ENCODE measurements at regions not wholly inside any gene's neighbourhood (a gene's known extent, or its start where the extent isn't known, plus 50 kb on each side); places are given as distances from the start of the nearest gene placed in this dataset.

GRCh38 chr5:57561231-57561842 is 78.7 kb upstream of the ACTBL2 start:
- no peak for DNase-seq (ENCODE audit: low read depth in 1 of 2, low spot score in 1 of 2)
- no peak for TF ChIP-seq JUND (IDR thresholded peaks at IDR 0.05; ENCODE audit: low read depth)
- in situ Hi-C loops (cut with HindIII; ENCODE audit: low pct_unique_long_range_greater_than_20kb, low sequenced_read_pairs), result no loop called here

- DNase-seq (ENCODE audit: low read depth in 1 of 2, low spot score in 1 of 2), result no peak
- in situ Hi-C loops (cut with HindIII; ENCODE audit: low pct_unique_long_range_greater_than_20kb, low sequenced_read_pairs), result no loop called here
- no peak for TF ChIP-seq JUND (IDR thresholded peaks at IDR 0.05; ENCODE audit: low read depth)
Measured at GRCh38 chr5:57559110-57559635, 76.6 kb upstream of the ACTBL2 start.

GRCh38 chr5:57552033-57552432 is 69.4 kb upstream of the ACTBL2 start:
- in situ Hi-C loops (cut with HindIII; ENCODE audit: low pct_unique_long_range_greater_than_20kb, low sequenced_read_pairs), result no loop called here
- no peak for DNase-seq (ENCODE audit: low read depth in 1 of 2, low spot score in 1 of 2)
- TF ChIP-seq JUND (IDR thresholded peaks at IDR 0.05; ENCODE audit: low read depth), result no peak

GRCh38 chr5:57551251-57551650 is 68.6 kb upstream of the ACTBL2 start:
- in situ Hi-C loops (cut with HindIII; ENCODE audit: low pct_unique_long_range_greater_than_20kb, low sequenced_read_pairs), result no loop called here
- TF ChIP-seq JUND (IDR thresholded peaks at IDR 0.05; ENCODE audit: low read depth), result no peak
- no peak for DNase-seq (ENCODE audit: low read depth in 1 of 2, low spot score in 1 of 2)

DNA sequence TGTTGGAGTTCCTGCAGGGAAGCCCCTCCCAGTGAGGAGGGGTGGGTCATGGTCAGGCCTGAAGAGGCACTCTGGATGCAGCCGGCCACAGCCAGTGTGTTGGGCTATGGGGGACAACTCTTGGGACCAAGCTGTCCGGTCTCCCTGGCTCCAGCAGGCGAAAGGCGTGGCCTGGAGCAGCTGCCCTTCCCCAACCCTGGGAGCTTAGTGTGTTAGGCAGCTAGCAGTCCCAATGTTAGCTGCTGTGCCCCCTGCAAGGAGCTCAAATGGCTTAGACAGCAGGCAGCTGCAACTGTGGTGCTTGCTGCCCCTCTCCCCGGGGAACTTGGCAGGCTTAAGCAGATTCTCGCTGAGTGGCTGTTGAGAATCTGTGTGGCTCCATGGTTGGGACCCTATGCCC is 67.5 kb upstream of the ACTBL2 start:
- DNase-seq (ENCODE audit: low read depth in 1 of 2, low spot score in 1 of 2), result no peak
- in situ Hi-C loops (cut with HindIII; ENCODE audit: low pct_unique_long_range_greater_than_20kb, low sequenced_read_pairs), result no loop called here
- TF ChIP-seq JUND (IDR thresholded peaks at IDR 0.05; ENCODE audit: low read depth), result no peak

DNA sequence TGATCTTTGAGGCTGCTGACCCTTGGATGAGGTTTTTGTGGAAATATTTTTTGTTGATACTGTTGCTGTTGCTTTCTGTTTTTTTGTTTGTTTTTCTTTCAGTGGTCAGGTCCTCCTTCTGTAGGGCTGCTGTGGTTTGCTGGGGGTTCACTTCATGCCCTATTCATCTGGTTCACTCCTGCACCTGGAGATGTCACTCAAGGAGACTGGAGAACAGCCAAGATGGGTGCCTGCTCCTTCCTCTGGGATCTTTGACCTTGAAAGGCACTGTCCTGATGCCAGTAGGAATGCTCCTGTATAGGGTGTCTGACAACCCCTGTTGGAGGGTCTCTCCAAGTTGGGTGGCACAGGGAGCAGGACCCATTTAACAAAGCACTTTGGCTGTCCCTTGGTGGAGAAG is 67.0 kb upstream of the ACTBL2 start:
- DNase-seq (ENCODE audit: low read depth in 1 of 2, low spot score in 1 of 2), result no peak
- TF ChIP-seq JUND (IDR thresholded peaks at IDR 0.05; ENCODE audit: low read depth), result no peak
- in situ Hi-C loops (cut with HindIII; ENCODE audit: low pct_unique_long_range_greater_than_20kb, low sequenced_read_pairs), result no loop called here

- in situ Hi-C loops (cut with HindIII; ENCODE audit: low pct_unique_long_range_greater_than_20kb, low sequenced_read_pairs), result no loop called here
- no peak for TF ChIP-seq JUND (IDR thresholded peaks at IDR 0.05; ENCODE audit: low read depth)
Measured at GRCh38 chr5:57540823-57541222, 58.2 kb upstream of the ACTBL2 start.

DNA sequence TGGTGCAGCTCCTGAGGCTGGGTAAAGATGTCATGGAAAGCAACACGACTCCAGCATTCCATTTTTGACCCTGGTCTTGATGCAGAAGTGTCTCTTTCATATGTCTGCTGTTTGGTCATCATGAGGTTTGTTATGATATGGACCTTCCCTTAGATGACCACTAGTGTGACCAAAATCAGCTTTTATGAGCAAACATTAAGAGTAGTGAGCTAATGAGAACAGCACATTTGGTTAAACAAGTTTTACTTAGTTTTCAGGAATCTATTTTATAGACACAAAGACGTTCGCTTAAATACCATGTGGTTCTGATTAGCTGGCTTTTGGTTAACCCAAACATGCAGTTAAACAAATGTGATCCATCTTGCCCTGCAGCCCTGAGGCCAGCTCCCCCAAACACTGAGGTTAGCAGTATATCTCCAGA is 56.7 kb upstream of the ACTBL2 start:
- in situ Hi-C loops (cut with HindIII; ENCODE audit: low pct_unique_long_range_greater_than_20kb, low sequenced_read_pairs), result no loop called here
- DNase-seq (ENCODE audit: low read depth in 1 of 2, low spot score in 1 of 2), result no peak

More at GRCh38 chr5:57540823-57541222, 58.2 kb upstream of the ACTBL2 start:
- no peak for DNase-seq (ENCODE audit: low read depth in 1 of 2, low spot score in 1 of 2)

DNA sequence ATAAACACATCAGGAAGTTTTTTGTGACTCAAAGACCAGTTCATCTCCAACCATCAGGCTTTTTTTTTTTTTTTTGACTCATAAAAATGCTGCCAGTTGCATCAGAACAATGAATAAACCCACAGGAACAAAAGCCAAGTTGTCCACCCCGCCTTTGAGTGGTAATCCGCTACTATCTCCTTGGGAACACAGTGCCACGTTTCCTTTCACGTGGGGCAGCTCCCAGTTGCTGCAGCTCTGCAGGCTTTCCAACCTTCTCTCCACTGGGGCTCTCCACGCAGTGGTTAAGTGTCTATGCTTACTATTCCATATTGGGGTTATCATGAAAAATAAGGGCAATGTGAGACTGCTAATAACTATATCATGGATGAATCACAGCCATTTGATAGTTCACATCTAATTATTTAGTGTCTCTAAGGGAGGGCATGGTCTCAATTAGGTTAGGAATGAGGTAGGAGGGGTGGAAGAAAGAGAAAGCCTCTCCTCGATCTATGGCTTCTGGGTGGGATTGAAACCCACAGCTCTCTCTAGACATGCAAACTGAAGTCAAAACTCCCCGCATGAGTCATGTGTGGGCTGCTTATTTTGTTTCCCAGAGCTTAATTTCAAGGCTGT is 55.8 kb upstream of the ACTBL2 start:
- in situ Hi-C loops (cut with HindIII; ENCODE audit: low pct_unique_long_range_greater_than_20kb, low sequenced_read_pairs), result no loop called here
- TF ChIP-seq JUND (IDR thresholded peaks at IDR 0.05; ENCODE audit: low read depth), result no peak
- no peak for DNase-seq (ENCODE audit: low read depth in 1 of 2, low spot score in 1 of 2)

More for the DNA sequence above, 56.7 kb upstream of the ACTBL2 start:
- no peak for TF ChIP-seq JUND (IDR thresholded peaks at IDR 0.05; ENCODE audit: low read depth)

DNA sequence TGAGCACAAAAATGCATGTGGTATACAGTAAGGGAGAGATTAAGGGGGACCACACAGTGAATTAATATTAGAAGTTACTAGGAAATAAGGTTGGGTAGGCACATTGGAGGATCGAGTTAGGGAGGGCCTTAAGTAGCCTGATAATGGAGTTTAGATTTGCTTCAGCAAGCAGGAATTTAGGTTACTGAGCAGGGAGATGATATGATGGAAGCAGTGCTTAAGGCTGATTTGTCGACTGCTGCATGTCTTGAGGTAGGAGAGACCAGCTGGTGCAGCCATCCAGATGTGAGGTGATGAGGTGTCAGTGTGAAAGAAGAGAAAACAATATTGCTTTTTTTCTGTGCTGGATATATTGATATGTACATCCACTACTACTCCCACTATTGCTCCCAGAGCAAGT is 55.2 kb upstream of the ACTBL2 start:
- no peak for TF ChIP-seq JUND (IDR thresholded peaks at IDR 0.05; ENCODE audit: low read depth)
- in situ Hi-C loops (cut with HindIII; ENCODE audit: low pct_unique_long_range_greater_than_20kb, low sequenced_read_pairs), result no loop called here
- no peak for DNase-seq (ENCODE audit: low read depth in 1 of 2, low spot score in 1 of 2)

- TF ChIP-seq JUND (IDR thresholded peaks at IDR 0.05; ENCODE audit: low read depth), result no peak
- in situ Hi-C loops (cut with HindIII; ENCODE audit: low pct_unique_long_range_greater_than_20kb, low sequenced_read_pairs), result no loop called here
- DNase-seq (ENCODE audit: low read depth in 1 of 2, low spot score in 1 of 2), result no peak
Measured at GRCh38 chr5:57532513-57533497, 50.2 kb upstream of the ACTBL2 start.

All from T47D (cell line).